HEK293 (cell line): ENCODE measurements at regions not wholly inside any gene's neighbourhood (a gene's known extent, or its start where the extent isn't known, plus 50 kb on each side); places are given as distances from the start of the nearest gene placed in this dataset.

ENCODE experiments used
- CTCF ChIA-PET: fragments of 350-600 bp; formaldehyde crosslinking; extraction: SDS; loops from one replicate; lab custom pipeline; 2021; ENCODE audit warnings: antibody characterized with exemption; lab: Yijun Ruan, JAX
- POLR2A ChIA-PET: fragments of 300-600 bp; formaldehyde crosslinking; extraction: SDS; loops from one replicate; lab custom pipeline; 2020; ENCODE audit warnings: antibody characterized with exemption, inconsistent platforms; lab: Yijun Ruan, JAX
- H3K27ac ChIP-seq: fragments of 200-500 bp; sonication (Bioruptor generic); 2 replicates; pipeline ENCODE4 v1.5.1; 2014; ENCODE audit warnings: low read depth, low read length, control low read depth, inconsistent platforms; ENCODE audit errors: extremely low read depth
- H3K36me3 ChIP-seq, 2 experiments: fragments of 200-500 bp in 1 of 2; sonication (Bioruptor generic) in 1 of 2; 1 replicate in 1 of 2; 2 replicates in 1 of 2; pipeline ENCODE4 v1.5.1; 2014 to 2017; ENCODE audit warnings: inconsistent platforms in 2 of 2, low read length in 2 of 2; ENCODE audit not compliant: control insufficient read depth in 2 of 2, insufficient read depth in 1 of 2
- H3K4me1 ChIP-seq: fragments of 200-500 bp; sonication (Bioruptor generic); 2 replicates; pipeline ENCODE4 v1.5.1; 2014; ENCODE audit warnings: mild to moderate bottlenecking, low read length, inconsistent platforms; ENCODE audit not compliant: control insufficient read depth, insufficient read depth
- H3K4me3 ChIP-seq: 2 replicates; pipeline ENCODE4 v1.5.1; 2011; ENCODE audit warnings: low read depth, mild to moderate bottlenecking, control low read depth, low read length, moderate library complexity
- H3K9me3 ChIP-seq: fragments of 200-500 bp; sonication (Bioruptor generic); 2 replicates; pipeline ENCODE4 v1.5.1; 2014; ENCODE audit warnings: low read depth, low read length, inconsistent platforms; ENCODE audit not compliant: control insufficient read depth, insufficient read depth
- SCRT2 ChIP-seq: fragments of 450-650 bp; formaldehyde crosslinking; IDR thresholded peaks from 2 replicates; pipeline ENCODE4 v1.5.1; 2016; ENCODE audit warnings: missing biosample characterization, missing genetic modification characterization
- SP7 ChIP-seq: fragments of 450-650 bp; formaldehyde crosslinking; IDR thresholded peaks from 2 replicates; pipeline ENCODE4 v1.5.1; 2016; ENCODE audit warnings: missing biosample characterization, missing genetic modification characterization
- YY1 ChIP-seq: fragments of 450-650 bp; formaldehyde crosslinking; IDR thresholded peaks from 2 replicates; pipeline ENCODE4 v1.5.1; 2018; ENCODE audit warnings: missing biosample characterization, missing genetic modification characterization
- ZFP3 ChIP-seq: fragments of 450-650 bp; formaldehyde crosslinking; IDR thresholded peaks from 2 replicates; pipeline ENCODE4 v1.5.1; 2016; ENCODE audit warnings: low read depth, missing biosample characterization, missing genetic modification characterization
- ZFP69B ChIP-seq: fragments of 450-650 bp; formaldehyde crosslinking; IDR thresholded peaks from 2 replicates; pipeline ENCODE4 v1.5.1; 2016; ENCODE audit warnings: missing biosample characterization, missing genetic modification characterization
- ZNF114 ChIP-seq: fragments of 450-650 bp; formaldehyde crosslinking; IDR thresholded peaks from 2 replicates; pipeline ENCODE4 v1.5.0; 2017; ENCODE audit warnings: missing biosample characterization, missing genetic modification characterization
- ZNF140 ChIP-seq: fragments of 450-650 bp; formaldehyde crosslinking; IDR thresholded peaks from 2 replicates; pipeline ENCODE4 v1.5.1; 2016; ENCODE audit warnings: missing biosample characterization, missing genetic modification characterization
- ZNF174 ChIP-seq: fragments of 450-650 bp; formaldehyde crosslinking; IDR thresholded peaks from 2 replicates; pipeline ENCODE4 v1.5.0; 2017; ENCODE audit warnings: missing biosample characterization, mild to moderate bottlenecking, missing genetic modification characterization
- ZNF292 ChIP-seq: fragments of 450-650 bp; formaldehyde crosslinking; IDR thresholded peaks from 2 replicates; pipeline ENCODE4 v1.5.1; 2016; ENCODE audit warnings: low read depth, missing biosample characterization, missing genetic modification characterization, borderline replicate concordance
- ZNF354C ChIP-seq: fragments of 450-650 bp; formaldehyde crosslinking; IDR thresholded peaks from 2 replicates; pipeline ENCODE4 v1.5.1; 2016; ENCODE audit warnings: missing biosample characterization, missing genetic modification characterization, low read depth, borderline replicate concordance
- ZNF426 ChIP-seq: fragments of 450-650 bp; formaldehyde crosslinking; IDR thresholded peaks from 2 replicates; pipeline ENCODE4 v1.5.1; 2017; ENCODE audit warnings: missing biosample characterization, missing genetic modification characterization, mild to moderate bottlenecking, inconsistent platforms, moderate library complexity
- ZNF473 ChIP-seq: fragments of 450-650 bp; formaldehyde crosslinking; IDR thresholded peaks from 2 replicates; pipeline ENCODE4 v1.5.1; 2017; ENCODE audit warnings: missing biosample characterization, missing genetic modification characterization
- ZNF529 ChIP-seq: fragments of 450-650 bp; formaldehyde crosslinking; IDR thresholded peaks from 2 replicates; pipeline ENCODE4 v1.5.1; 2017; ENCODE audit warnings: missing genetic modification characterization, missing biosample characterization; ENCODE audit not compliant: insufficient replicate concordance
- ZNF544 ChIP-seq: fragments of 450-650 bp; formaldehyde crosslinking; IDR thresholded peaks from 2 replicates; pipeline ENCODE4 v1.5.0; 2017; ENCODE audit warnings: missing biosample characterization, missing genetic modification characterization
- ZNF558 ChIP-seq: fragments of 450-650 bp; formaldehyde crosslinking; IDR thresholded peaks from 2 replicates; pipeline ENCODE4 v1.5.1; 2016; ENCODE audit warnings: missing biosample characterization, missing genetic modification characterization
- ZNF624 ChIP-seq: fragments of 450-650 bp; formaldehyde crosslinking; IDR thresholded peaks from 2 replicates; pipeline ENCODE4 v1.5.1; 2017; ENCODE audit warnings: missing biosample characterization, missing genetic modification characterization
- TF ChIP-seq, protein P1 (sequence below): fragments of 450-650 bp; formaldehyde crosslinking; IDR thresholded peaks from 2 replicates; pipeline ENCODE4 v1.5.1; 2016; ENCODE audit warnings: missing biosample characterization, missing genetic modification characterization
- TF ChIP-seq, protein P2 (sequence below): fragments of 450-650 bp; formaldehyde crosslinking; IDR thresholded peaks from 2 replicates; pipeline ENCODE4 v1.5.1; 2016; ENCODE audit warnings: missing biosample characterization, missing genetic modification characterization
- TF ChIP-seq, protein P3 (sequence below): sonication (generic); formaldehyde crosslinking; IDR thresholded peaks from 2 replicates; pipeline ENCODE4 v1.8.1; 2022; ENCODE audit warnings: mild to moderate bottlenecking, moderate library complexity, missing genetic modification reagents
- TF ChIP-seq, protein P4 (sequence below): fragments of 450-650 bp; formaldehyde crosslinking; IDR thresholded peaks from 2 replicates; pipeline ENCODE4 v1.5.1; 2016; ENCODE audit warnings: missing biosample characterization, missing genetic modification characterization, borderline replicate concordance
- TF ChIP-seq, protein P5 (sequence below): fragments of 450-650 bp; formaldehyde crosslinking; IDR thresholded peaks from 2 replicates; pipeline ENCODE4 v1.5.1; 2017; ENCODE audit warnings: missing biosample characterization, missing genetic modification characterization
- TF ChIP-seq, protein P6 (sequence below): fragments of 450-650 bp; formaldehyde crosslinking; IDR thresholded peaks from 2 replicates; pipeline ENCODE4 v1.5.1; 2016; ENCODE audit warnings: missing biosample characterization, missing genetic modification characterization

DNA sequence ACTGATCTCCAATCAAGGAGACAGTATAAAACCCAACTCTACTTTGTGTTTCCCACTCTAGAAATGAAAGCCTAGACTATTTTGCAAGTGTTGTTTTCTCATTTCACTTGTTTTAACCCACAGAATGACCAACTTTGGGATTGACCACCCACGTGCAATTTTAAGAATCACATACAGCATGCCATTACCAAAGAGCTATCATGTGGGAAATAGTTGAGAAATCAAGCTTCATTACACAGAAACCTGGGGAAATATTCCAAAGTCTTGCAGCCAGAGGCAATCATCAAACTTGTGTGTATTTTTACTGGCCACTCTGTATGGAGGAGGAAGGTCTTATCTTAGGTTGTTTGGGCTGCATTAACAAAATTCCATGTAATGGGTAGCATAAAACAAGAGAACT is 451.4 kb upstream of the DAB2 start:
- POLR2A ChIA-PET: no interaction called here
- Histone ChIP-seq H3K4me3 (no peak overlapping the region), H3K9me3 (no peaks in the 10 kb centered on the region), H3K36me3 (no peaks in the 10 kb centered on the region)
- CTCF ChIA-PET: no interaction called here
- TF ChIP-seq ZNF114 (tag by site-specific recombination): no peak
- no peak for TF ChIP-seq ZNF624
- TF ChIP-seq, protein P1, sequence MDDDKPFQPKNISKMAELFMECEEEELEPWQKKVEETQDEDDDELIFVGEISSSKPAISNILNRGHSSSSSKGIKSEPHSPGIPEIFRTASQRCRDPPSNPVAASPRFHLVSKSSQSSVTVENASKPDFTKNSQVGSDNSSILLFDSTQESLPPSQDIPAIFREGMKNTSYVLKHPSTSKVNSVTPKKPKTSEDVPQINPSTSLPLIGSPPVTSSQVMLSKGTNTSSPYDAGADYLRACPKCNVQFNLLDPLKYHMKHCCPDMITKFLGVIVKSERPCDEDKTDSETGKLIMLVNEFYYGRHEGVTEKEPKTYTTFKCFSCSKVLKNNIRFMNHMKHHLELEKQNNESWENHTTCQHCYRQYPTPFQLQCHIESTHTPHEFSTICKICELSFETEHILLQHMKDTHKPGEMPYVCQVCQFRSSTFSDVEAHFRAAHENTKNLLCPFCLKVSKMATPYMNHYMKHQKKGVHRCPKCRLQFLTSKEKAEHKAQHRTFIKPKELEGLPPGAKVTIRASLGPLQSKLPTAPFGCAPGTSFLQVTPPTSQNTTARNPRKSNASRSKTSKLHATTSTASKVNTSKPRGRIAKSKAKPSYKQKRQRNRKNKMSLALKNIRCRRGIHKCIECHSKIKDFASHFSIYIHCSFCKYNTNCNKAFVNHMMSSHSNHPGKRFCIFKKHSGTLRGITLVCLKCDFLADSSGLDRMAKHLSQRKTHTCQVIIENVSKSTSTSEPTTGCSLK (tag by site-specific recombination): no peak
- TF ChIP-seq ZNF544 (tag by site-specific recombination): no peak
- TF ChIP-seq, protein P2, sequence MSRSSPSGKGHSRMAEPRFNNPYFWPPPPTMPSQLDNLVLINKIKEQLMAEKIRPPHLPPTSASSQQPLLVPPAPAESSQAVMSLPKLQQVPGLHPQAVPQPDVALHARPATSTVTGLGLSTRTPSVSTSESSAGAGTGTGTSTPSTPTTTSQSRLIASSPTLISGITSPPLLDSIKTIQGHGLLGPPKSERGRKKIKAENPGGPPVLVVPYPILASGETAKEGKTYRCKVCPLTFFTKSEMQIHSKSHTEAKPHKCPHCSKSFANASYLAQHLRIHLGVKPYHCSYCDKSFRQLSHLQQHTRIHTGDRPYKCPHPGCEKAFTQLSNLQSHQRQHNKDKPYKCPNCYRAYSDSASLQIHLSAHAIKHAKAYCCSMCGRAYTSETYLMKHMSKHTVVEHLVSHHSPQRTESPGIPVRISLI (tag by site-specific recombination): no peak
- no peak for TF ChIP-seq ZNF529
- no peak for TF ChIP-seq SP7 (tag by site-specific recombination)
- TF ChIP-seq SCRT2 (tag by site-specific recombination): no peak
- TF ChIP-seq ZNF174 (tag by site-specific recombination): no peak
- TF ChIP-seq ZNF354C (tag by site-specific recombination): no peak
- no peak for TF ChIP-seq ZNF473
- no peak for TF ChIP-seq YY1 (tag by site-specific recombination)
- TF ChIP-seq ZNF426 (tag by site-specific recombination): no peak
- TF ChIP-seq, protein P3, sequence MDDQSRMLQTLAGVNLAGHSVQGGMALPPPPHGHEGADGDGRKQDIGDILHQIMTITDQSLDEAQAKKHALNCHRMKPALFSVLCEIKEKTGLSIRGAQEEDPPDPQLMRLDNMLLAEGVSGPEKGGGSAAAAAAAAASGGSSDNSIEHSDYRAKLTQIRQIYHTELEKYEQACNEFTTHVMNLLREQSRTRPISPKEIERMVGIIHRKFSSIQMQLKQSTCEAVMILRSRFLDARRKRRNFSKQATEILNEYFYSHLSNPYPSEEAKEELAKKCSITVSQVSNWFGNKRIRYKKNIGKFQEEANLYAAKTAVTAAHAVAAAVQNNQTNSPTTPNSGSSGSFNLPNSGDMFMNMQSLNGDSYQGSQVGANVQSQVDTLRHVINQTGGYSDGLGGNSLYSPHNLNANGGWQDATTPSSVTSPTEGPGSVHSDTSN (CRISPR knock-in tag): no peak
- TF ChIP-seq, all 188 proteins: peak for 0
- Histone ChIP-seq H3K27ac (no peak overlapping the region), H3K4me1 (no peaks in the 10 kb centered on the region)

DNA sequence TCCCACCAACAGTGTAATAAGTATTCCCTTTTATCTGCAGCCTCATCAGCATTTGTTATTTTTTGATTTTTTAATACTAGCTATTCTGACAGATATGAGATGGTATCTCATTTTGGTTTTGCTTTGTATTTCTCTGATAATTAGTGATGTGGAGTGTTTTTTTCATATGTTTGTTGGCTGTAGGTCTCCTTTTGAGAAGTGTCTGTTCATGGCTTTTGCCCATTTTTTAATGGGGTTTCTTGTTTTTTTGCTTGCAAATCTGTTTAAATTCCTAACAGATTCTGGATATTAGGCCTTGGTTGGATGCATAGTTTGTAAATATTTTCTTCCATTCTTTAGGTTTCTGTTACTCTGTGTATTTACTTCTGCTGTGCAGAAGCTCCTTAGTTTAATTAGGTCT is 445.4 kb upstream of the DAB2 start:
- H3K4me1 ChIP-seq: no peaks in the 10 kb centered on the region
- no peaks in the 10 kb centered on the region for H3K36me3 ChIP-seq
- H3K4me3 ChIP-seq: no peak overlapping the region
- CTCF ChIA-PET: no interaction called here
- H3K9me3 ChIP-seq: no peaks in the 10 kb centered on the region
- POLR2A ChIA-PET: no interaction called here
- no peak overlapping the region for H3K27ac ChIP-seq
- TF ChIP-seq ZFP69B (no peak), ZNF140 (no peak), ZNF292 (tag by site-specific recombination) (no peak), ZFP3 (tag by site-specific recombination) (no peak), ZNF558 (tag by site-specific recombination) (no peak)
- TF ChIP-seq, protein P4, sequence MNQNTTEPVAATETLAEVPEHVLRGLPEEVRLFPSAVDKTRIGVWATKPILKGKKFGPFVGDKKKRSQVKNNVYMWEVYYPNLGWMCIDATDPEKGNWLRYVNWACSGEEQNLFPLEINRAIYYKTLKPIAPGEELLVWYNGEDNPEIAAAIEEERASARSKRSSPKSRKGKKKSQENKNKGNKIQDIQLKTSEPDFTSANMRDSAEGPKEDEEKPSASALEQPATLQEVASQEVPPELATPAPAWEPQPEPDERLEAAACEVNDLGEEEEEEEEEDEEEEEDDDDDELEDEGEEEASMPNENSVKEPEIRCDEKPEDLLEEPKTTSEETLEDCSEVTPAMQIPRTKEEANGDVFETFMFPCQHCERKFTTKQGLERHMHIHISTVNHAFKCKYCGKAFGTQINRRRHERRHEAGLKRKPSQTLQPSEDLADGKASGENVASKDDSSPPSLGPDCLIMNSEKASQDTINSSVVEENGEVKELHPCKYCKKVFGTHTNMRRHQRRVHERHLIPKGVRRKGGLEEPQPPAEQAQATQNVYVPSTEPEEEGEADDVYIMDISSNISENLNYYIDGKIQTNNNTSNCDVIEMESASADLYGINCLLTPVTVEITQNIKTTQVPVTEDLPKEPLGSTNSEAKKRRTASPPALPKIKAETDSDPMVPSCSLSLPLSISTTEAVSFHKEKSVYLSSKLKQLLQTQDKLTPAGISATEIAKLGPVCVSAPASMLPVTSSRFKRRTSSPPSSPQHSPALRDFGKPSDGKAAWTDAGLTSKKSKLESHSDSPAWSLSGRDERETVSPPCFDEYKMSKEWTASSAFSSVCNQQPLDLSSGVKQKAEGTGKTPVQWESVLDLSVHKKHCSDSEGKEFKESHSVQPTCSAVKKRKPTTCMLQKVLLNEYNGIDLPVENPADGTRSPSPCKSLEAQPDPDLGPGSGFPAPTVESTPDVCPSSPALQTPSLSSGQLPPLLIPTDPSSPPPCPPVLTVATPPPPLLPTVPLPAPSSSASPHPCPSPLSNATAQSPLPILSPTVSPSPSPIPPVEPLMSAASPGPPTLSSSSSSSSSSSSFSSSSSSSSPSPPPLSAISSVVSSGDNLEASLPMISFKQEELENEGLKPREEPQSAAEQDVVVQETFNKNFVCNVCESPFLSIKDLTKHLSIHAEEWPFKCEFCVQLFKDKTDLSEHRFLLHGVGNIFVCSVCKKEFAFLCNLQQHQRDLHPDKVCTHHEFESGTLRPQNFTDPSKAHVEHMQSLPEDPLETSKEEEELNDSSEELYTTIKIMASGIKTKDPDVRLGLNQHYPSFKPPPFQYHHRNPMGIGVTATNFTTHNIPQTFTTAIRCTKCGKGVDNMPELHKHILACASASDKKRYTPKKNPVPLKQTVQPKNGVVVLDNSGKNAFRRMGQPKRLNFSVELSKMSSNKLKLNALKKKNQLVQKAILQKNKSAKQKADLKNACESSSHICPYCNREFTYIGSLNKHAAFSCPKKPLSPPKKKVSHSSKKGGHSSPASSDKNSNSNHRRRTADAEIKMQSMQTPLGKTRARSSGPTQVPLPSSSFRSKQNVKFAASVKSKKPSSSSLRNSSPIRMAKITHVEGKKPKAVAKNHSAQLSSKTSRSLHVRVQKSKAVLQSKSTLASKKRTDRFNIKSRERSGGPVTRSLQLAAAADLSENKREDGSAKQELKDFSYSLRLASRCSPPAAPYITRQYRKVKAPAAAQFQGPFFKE (tag by site-specific recombination): no peak
- TF ChIP-seq, protein P5, sequence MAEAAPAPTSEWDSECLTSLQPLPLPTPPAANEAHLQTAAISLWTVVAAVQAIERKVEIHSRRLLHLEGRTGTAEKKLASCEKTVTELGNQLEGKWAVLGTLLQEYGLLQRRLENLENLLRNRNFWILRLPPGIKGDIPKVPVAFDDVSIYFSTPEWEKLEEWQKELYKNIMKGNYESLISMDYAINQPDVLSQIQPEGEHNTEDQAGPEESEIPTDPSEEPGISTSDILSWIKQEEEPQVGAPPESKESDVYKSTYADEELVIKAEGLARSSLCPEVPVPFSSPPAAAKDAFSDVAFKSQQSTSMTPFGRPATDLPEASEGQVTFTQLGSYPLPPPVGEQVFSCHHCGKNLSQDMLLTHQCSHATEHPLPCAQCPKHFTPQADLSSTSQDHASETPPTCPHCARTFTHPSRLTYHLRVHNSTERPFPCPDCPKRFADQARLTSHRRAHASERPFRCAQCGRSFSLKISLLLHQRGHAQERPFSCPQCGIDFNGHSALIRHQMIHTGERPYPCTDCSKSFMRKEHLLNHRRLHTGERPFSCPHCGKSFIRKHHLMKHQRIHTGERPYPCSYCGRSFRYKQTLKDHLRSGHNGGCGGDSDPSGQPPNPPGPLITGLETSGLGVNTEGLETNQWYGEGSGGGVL: no peak
- TF ChIP-seq, protein P6, sequence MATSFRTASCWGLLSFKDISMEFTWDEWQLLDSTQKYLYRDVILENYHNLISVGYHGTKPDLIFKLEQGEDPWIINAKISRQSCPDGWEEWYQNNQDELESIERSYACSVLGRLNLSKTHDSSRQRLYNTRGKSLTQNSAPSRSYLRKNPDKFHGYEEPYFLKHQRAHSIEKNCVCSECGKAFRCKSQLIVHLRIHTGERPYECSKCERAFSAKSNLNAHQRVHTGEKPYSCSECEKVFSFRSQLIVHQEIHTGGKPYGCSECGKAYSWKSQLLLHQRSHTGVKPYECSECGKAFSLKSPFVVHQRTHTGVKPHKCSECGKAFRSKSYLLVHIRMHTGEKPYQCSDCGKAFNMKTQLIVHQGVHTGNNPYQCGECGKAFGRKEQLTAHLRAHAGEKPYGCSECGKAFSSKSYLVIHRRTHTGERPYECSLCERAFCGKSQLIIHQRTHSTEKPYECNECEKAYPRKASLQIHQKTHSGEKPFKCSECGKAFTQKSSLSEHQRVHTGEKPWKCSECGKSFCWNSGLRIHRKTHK (tag by site-specific recombination): no peak
